Prostate gland (tissue), 2 donors: ENCODE measurements at regions not wholly inside any gene's neighbourhood (a gene's known extent, or its start where the extent isn't known, plus 50 kb on each side); places are given as distances from the start of the nearest gene placed in this dataset.

Experiments used
- DNase-seq: peaks from one replicate; pipeline ENCODE4 v3.0.0-alpha.2; 2019; ENCODE audit warnings: low spot score
- H3K27ac ChIP-seq, 2 donors: fragments of 200-600 bp; sonication (generic); 2 replicates each; pipeline ENCODE4 v1.5.1; 2017 to 2019
- H3K27me3 ChIP-seq: fragments of 200-600 bp; sonication (generic); replicated peaks from 2 replicates; pipeline ENCODE4 v1.5.1; 2019; ENCODE audit not compliant: insufficient read depth
- H3K36me3 ChIP-seq, 2 donors: fragments of 200-600 bp; sonication (generic); 1 replicate in 1 of 2; 2 replicates in 1 of 2; pipeline versions ENCODE4 v1.5.1 to v1.8.1; 2017 to 2019
- H3K4me1 ChIP-seq: fragments of 200-600 bp; sonication (generic); replicated peaks from 2 replicates; pipeline ENCODE4 v1.5.1; 2019
- H3K4me3 ChIP-seq, 2 donors: fragments of 200-600 bp; sonication (generic); 2 replicates each; pipeline ENCODE4 v1.5.1; 2017 to 2019
- H3K9me3 ChIP-seq: fragments of 200-600 bp; sonication (generic); 2 replicates; pipeline ENCODE4 v1.5.1; 2017
- POLR2A ChIP-seq: fragments of 450-650 bp; IDR thresholded peaks from one replicate; pipeline ENCODE4 v1.6.1; 2016; ENCODE audit warnings: antibody characterized with exemption, mild to moderate bottlenecking
- POLR2AphosphoS5 ChIP-seq: sonication (generic); formaldehyde crosslinking; IDR thresholded peaks from one replicate; pipeline ENCODE4 v1.6.1; 2017; ENCODE audit warnings: antibody characterized with exemption
- WGBS: methylation state at CpG from one replicate; pipeline ENCODE4 v1.1.5; 2018; 5-methylcytosine and 5-hydroxymethylcytosine counted together
- intact Hi-C: fragments of 100-400 bp; cut with DNase I; formaldehyde crosslinking; loops from one replicate; pipeline ENCODE4 v1.14.2; 2022
- TF ChIP-seq, protein P1 (sequence below), 4 experiments: fragments of 200-600 bp in 2 of 4; fragments of 450-650 bp in 2 of 4; sonication (generic) in 2 of 4; IDR thresholded peaks; 1 replicate in 3 of 4; 2 replicates in 1 of 4; pipeline ENCODE4 v1.5.1; 2016 to 2019; ENCODE audit warnings: antibody characterized with exemption in 4 of 4, mild to moderate bottlenecking in 2 of 4, moderate library complexity in 2 of 4

DNA sequence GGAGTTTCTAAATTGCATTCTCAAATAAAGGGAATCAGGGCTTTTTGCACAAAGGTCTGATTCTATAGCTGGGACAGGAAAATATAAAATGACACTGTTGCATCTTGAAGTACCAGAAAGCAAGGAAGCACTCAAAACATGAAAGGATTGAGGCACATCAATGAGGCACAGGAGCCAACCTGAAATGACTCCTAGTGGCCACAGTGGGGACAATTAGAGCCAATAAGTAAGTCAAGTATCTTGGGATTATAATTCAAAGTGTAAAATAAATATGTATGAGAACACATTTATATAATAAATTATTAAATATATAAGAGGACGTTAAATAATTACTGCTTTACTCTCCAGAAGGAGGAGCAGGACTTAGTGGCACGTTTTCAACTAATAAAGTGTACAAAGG lies 1259.5 kb upstream of the CDH2 start:
- WGBS = 64% methylated on average over 2 of the region's 2 CpGs
- no peaks in the 10 kb centered on the region for H3K9me3 ChIP-seq
- no peaks in the 10 kb centered on the region for H3K4me1 ChIP-seq
- DNase-seq = no peak
- TF ChIP-seq, protein P1, sequence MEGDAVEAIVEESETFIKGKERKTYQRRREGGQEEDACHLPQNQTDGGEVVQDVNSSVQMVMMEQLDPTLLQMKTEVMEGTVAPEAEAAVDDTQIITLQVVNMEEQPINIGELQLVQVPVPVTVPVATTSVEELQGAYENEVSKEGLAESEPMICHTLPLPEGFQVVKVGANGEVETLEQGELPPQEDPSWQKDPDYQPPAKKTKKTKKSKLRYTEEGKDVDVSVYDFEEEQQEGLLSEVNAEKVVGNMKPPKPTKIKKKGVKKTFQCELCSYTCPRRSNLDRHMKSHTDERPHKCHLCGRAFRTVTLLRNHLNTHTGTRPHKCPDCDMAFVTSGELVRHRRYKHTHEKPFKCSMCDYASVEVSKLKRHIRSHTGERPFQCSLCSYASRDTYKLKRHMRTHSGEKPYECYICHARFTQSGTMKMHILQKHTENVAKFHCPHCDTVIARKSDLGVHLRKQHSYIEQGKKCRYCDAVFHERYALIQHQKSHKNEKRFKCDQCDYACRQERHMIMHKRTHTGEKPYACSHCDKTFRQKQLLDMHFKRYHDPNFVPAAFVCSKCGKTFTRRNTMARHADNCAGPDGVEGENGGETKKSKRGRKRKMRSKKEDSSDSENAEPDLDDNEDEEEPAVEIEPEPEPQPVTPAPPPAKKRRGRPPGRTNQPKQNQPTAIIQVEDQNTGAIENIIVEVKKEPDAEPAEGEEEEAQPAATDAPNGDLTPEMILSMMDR (IDR thresholded peaks at IDR 0.05) = no peak
- no peak for TF ChIP-seq POLR2AphosphoS5
- intact Hi-C loops = no loop called here
- no peak overlapping the region for H3K27ac ChIP-seq
- H3K27me3 ChIP-seq = no peaks in the 10 kb centered on the region
- no peaks in the 10 kb centered on the region for H3K36me3 ChIP-seq
- H3K4me3 ChIP-seq = no peak overlapping the region

DNA sequence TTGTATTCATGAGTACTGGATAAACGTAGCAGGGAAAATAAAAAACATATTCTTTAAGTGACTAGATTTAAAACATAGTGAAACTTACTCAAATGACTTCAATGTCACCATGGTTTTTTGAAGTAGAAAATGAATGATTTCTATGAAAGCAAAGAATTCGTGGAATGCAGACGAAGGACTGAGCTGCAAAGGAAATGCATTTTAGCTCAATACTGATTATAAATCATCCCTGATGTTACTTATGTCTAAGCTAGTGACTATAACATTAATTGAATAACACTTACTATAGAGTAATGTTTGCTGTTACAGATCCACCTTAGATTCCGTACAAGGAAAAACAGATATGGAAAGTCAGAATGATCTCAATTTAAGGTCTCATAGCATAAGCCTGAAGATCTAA lies 1257.7 kb upstream of the CDH2 start:
- Histone ChIP-seq H3K4me1 (no peaks in the 10 kb centered on the region), H3K27ac (no peak overlapping the region), H3K36me3 (no peaks in the 10 kb centered on the region), H3K9me3 (no peaks in the 10 kb centered on the region), H3K27me3 (no peaks in the 10 kb centered on the region), H3K4me3 (no peak overlapping the region)
- 56% methylated on average over 4 of the region's 4 CpGs for WGBS
- no peak for DNase-seq
- intact Hi-C loops = no loop called here
- TF ChIP-seq POLR2AphosphoS5 = no peak
- TF ChIP-seq, protein P1 (IDR thresholded peaks at IDR 0.05) = no peak

DNA sequence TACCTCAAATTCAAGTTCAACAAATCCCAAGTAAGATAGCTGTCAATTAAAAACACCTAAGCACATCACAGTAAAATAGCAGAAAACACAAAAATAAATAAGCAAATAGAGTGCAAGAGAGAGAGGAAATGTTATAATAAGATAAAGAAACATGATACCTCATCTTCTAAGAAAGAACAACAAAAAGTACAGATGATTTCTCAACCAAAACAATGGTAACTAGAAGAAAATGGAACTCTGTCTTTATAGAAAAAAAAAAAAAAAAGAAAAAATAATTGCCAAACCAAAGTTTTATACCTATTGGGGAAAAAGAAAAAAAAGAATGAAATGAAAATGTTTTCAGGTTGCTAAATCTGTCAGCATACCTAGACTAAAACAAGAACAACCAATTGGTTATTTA lies 1253.5 kb upstream of the CDH2 start:
- Histone ChIP-seq H3K4me1 (no peaks in the 10 kb centered on the region), H3K27me3 (no peaks in the 10 kb centered on the region), H3K9me3 (no peaks in the 10 kb centered on the region), H3K27ac (no peak overlapping the region), H3K36me3 (no peaks in the 10 kb centered on the region), H3K4me3 (no peak overlapping the region)
- intact Hi-C loops = no loop called here
- no peak for DNase-seq
- TF ChIP-seq POLR2A = no peak
- TF ChIP-seq POLR2AphosphoS5 = no peak
- TF ChIP-seq, protein P1 (IDR thresholded peaks at IDR 0.05) = no peak

DNA sequence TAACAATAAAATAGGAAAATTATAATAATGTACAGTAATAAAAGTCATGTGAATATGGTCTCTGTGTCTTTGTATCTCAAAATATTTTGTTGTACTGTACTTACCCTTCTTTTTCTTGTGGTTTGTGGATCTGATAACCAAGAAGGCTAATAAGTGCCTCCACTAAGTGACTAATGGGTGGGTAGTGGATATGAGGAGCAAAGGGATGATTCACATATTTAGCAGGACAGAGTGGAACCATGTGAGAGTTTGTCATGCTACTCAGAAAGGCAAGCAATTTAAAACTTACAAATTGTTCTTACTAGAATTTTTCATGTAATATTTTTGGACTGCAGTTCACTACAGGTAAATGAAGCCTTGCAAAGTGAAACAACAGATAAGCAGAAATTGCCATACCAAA lies 1241.2 kb upstream of the CDH2 start:
- Histone ChIP-seq H3K9me3 (no peaks in the 10 kb centered on the region), H3K36me3 (no peaks in the 10 kb centered on the region), H3K27me3 (no peaks in the 10 kb centered on the region), H3K27ac (no peak overlapping the region), H3K4me3 (no peak overlapping the region), H3K4me1 (no peaks in the 10 kb centered on the region)
- intact Hi-C loops = no loop called here
- TF ChIP-seq POLR2AphosphoS5 (no peak), POLR2A (no peak)
- TF ChIP-seq, protein P1 (IDR thresholded peaks at IDR 0.05) = no peak
- DNase-seq = no peak

DNA sequence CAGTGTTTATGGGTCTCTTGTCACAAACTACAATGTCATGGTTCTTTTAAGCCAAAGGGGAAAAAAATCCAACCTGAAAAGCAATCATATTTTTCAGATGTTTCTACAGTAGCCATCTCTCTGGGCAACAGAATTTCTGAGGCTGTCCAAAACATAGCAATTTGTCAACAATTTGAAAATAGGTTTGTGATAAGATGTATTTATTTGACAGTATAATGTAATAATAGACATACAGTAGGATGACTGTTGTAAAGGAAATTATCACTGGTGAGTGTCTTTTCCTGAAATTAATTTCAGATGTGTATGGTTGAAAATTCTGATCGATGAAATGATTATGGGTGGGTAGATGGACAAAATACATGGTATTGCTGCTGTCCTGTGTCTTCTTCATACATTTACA lies 1230.1 kb upstream of the CDH2 start:
- Histone ChIP-seq H3K9me3 (no peaks in the 10 kb centered on the region), H3K4me3 (no peak overlapping the region), H3K27ac (no peak overlapping the region), H3K36me3 (no peaks in the 10 kb centered on the region), H3K4me1 (no peaks in the 10 kb centered on the region), H3K27me3 (no peaks in the 10 kb centered on the region)
- TF ChIP-seq POLR2A (no peak), POLR2AphosphoS5 (no peak)
- TF ChIP-seq, protein P1 (IDR thresholded peaks at IDR 0.05) = no peak
- 98% methylated on average over 1 of the region's 1 CpG for WGBS
- no peak for DNase-seq
- intact Hi-C loops = no loop called here
